ENCODE measurements at regions not wholly inside any gene's neighbourhood (a gene's known extent, or its start where the extent isn't known, plus 50 kb on each side); places are given as distances from the start of the nearest gene placed in this dataset.
"Not testable (repeated sequence)": the region's sequence is repeated elsewhere in the genome, so short reads cannot be mapped to it uniquely, and the experiment has no call there.

DNA sequence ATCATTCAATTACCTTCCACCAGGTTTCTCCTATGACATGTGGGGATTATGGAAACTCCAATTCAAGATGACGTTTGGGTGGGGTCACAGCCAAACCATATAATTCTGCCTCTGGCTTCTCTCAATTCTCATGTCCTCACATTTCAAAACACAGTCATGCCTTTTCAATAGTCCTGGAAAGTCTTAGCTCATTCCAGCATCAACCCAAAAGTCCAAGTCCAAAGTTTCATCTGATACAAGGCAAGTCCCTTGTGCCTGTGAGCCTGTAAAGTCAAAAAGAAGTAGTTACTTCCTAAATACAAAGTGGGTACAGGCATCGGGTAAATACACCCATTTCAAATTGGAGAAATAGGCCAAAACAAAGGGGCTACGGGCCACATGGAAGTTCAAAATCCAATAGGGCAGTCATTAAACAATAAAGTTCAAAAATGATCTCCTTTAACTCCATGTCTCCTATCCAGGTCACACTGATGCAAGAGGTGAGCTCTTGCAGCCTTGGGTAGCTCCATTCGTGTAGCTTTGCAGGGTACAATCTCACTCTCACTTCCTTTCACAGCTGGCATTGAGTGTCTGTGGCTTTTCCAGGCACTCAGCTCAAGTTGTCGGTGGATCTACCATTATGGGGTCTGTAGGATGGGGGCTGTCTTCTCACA is 112.9 kb downstream of the FCRL5 start:
- Histone ChIP-seq H3K4me1 (ENCODE audit: insufficient read depth, low read length) (no peaks in the 10 kb centered on the region), H3K27ac (ENCODE audit: low read depth, low read length) (no peak overlapping the region), H3K36me3 (ENCODE audit: insufficient read depth, low read length) (no peaks in the 10 kb centered on the region), H3K27me3 (ENCODE audit: insufficient read depth, low read length, poor library complexity, severe bottlenecking) (no peaks in the 10 kb centered on the region), H3K4me3 (ENCODE audit: low read length) (no peak overlapping the region), H3K9me3 (ENCODE audit: low read length) (no peaks in the 10 kb centered on the region)
- Mint-ChIP-seq H3K4me1 (no peaks in the 10 kb centered on the region), H3K36me3 (no peaks in the 10 kb centered on the region), H3K9me3 (no peaks in the 10 kb centered on the region), H3K4me3 (no peak overlapping the region), H3K27ac (no peak overlapping the region), H3K27me3 (peaks cover under 1 to 22% of the 10 kb centered on the region in 2 donors)
- ChIA-PET CTCF (no interaction called here), POLR2A (no interaction called here)
- DNase-seq, result no peak

DNA sequence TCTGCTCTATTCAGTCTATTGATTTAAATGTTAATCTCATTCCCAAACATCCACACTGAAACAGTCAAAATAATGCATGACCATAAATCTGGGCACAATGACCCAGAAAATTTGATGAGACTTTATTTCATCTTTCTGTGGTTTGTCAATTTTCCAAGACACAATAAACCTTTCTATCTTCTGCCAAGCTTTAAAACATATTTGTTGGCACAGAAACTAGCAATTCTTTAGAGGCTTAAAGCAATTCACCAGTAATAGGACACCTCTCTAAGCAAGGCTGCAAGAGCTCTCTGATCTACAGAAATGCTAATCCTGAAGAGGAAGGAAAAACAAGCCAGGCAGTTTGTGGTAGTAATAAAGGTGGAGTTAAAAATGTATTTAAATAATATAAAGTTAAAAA is 113.7 kb downstream of the FCRL5 start:
- Histone ChIP-seq H3K27ac (ENCODE audit: low read depth, low read length) (no peak overlapping the region), H3K36me3 (ENCODE audit: insufficient read depth, low read length) (no peaks in the 10 kb centered on the region), H3K9me3 (ENCODE audit: low read length) (no peaks in the 10 kb centered on the region), H3K4me3 (ENCODE audit: low read length) (no peak overlapping the region), H3K4me1 (ENCODE audit: insufficient read depth, low read length) (no peaks in the 10 kb centered on the region), H3K27me3 (ENCODE audit: insufficient read depth, low read length, poor library complexity, severe bottlenecking) (no peaks in the 10 kb centered on the region)
- Mint-ChIP-seq H3K36me3 (no peaks in the 10 kb centered on the region), H3K27me3 (peaks cover 3 to 30% of the 10 kb centered on the region in 2 donors), H3K4me3 (no peak overlapping the region), H3K4me1 (no peaks in the 10 kb centered on the region), H3K9me3 (no peaks in the 10 kb centered on the region), H3K27ac (no peak overlapping the region)
- POLR2A ChIA-PET, result no interaction called here
- DNase-seq, result no peak
- CTCF ChIA-PET, result no interaction called here

DNA sequence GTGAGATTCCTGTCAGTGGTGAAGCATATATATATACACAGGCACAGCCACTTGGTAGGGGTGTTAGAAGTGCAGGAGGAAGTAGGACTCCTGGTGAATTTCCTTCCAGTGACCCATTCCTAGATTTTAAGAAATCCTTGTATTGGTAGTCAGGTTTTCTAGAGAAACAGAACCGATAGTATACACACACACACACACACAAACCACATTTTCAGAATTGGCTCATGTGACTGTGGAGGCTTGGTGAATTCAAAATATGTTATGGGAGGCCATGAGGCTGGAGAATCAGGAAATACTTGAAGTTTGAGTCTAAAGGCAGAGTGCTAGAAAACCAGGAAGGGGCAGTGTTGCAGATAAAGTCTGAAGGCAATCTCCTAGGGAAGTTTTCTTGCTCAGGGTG is 114.2 kb downstream of the FCRL5 start:
- ChIA-PET POLR2A (no interaction called here), CTCF (no interaction called here)
- H3K4me3 Mint-ChIP-seq, result no peak overlapping the region
- H3K27me3 Mint-ChIP-seq, result peaks cover 3 to 34% of the 10 kb centered on the region in 2 donors
- H3K9me3 Mint-ChIP-seq, result no peaks in the 10 kb centered on the region
- Histone ChIP-seq H3K36me3 (ENCODE audit: insufficient read depth, low read length) (no peaks in the 10 kb centered on the region), H3K27me3 (ENCODE audit: insufficient read depth, low read length, poor library complexity, severe bottlenecking) (no peaks in the 10 kb centered on the region), H3K27ac (ENCODE audit: low read depth, low read length) (no peak overlapping the region), H3K9me3 (ENCODE audit: low read length) (no peaks in the 10 kb centered on the region), H3K4me1 (ENCODE audit: insufficient read depth, low read length) (no peaks in the 10 kb centered on the region), H3K4me3 (ENCODE audit: low read length) (no peak overlapping the region)
- H3K4me1 Mint-ChIP-seq, result no peaks in the 10 kb centered on the region
- DNase-seq, result no peak
- no peaks in the 10 kb centered on the region for H3K36me3 Mint-ChIP-seq
- H3K27ac Mint-ChIP-seq, result no peak overlapping the region

DNA sequence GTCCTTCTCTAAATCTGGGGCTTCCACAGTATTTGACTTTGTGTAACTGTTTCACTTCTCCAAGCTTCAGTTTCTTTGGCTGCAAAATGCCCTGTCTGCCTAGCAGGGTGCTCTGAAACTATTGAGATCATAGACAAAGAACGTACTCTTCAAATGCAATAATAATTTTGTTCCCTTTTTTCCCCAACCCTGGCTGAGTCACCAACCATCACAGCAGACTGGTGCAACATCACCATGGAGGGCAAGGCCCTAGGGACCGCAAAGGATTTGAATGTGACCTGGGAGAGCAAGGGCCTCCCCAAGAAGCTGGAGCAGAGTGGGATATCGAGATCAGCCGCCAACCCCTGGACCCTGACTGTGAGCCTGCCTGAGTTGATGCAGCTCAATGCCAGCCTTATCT is 115.0 kb downstream of the FCRL5 start:
- H3K4me1 Mint-ChIP-seq, result no peaks in the 10 kb centered on the region
- ChIA-PET POLR2A (no interaction called here), CTCF (no interaction called here)
- H3K27ac Mint-ChIP-seq, result no peak overlapping the region
- peaks cover 3 to 34% of the 10 kb centered on the region in 2 donors for H3K27me3 Mint-ChIP-seq
- H3K4me3 Mint-ChIP-seq, result no peak overlapping the region
- H3K9me3 Mint-ChIP-seq, result no peaks in the 10 kb centered on the region
- no peaks in the 10 kb centered on the region for H3K4me1 ChIP-seq (ENCODE audit: insufficient read depth, low read length)
- no peaks in the 10 kb centered on the region for H3K36me3 Mint-ChIP-seq
- no peak overlapping the region for H3K4me3 ChIP-seq (ENCODE audit: low read length)
- H3K9me3 ChIP-seq (ENCODE audit: low read length), result no peaks in the 10 kb centered on the region
- no peaks in the 10 kb centered on the region for H3K27me3 ChIP-seq (ENCODE audit: insufficient read depth, low read length, poor library complexity, severe bottlenecking)
- DNase-seq, result no peak
- H3K36me3 ChIP-seq (ENCODE audit: insufficient read depth, low read length), result no peaks in the 10 kb centered on the region
- no peak overlapping the region for H3K27ac ChIP-seq (ENCODE audit: low read depth, low read length)

DNA sequence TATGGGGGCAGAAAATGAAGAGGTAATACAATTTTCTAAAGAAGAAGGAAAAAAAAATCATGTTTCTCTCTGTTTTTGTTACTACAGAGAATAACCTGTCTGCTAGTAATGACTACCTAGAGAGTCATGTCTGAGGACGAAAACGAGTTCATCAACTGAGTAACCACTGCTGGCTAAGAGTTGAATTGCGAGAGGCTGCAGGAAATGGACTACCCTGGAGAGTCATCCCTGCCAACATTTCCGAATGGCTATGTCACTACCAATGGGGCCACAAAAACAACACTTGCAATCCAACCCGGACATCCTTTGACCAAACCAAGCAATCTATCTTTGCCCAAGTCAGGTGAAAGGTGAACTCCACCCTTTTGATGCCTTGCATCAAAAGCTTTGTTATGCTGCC is 120.6 kb downstream of the FCRL5 start:
- H3K9me3 Mint-ChIP-seq, result no peaks in the 10 kb centered on the region
- Histone ChIP-seq H3K9me3 (ENCODE audit: low read length) (no peaks in the 10 kb centered on the region), H3K4me3 (ENCODE audit: low read length) (no peak overlapping the region), H3K27ac (ENCODE audit: low read depth, low read length) (no peak overlapping the region), H3K36me3 (ENCODE audit: insufficient read depth, low read length) (no peaks in the 10 kb centered on the region), H3K27me3 (ENCODE audit: insufficient read depth, low read length, poor library complexity, severe bottlenecking) (no peaks in the 10 kb centered on the region), H3K4me1 (ENCODE audit: insufficient read depth, low read length) (no peaks in the 10 kb centered on the region)
- POLR2A ChIA-PET, result no interaction called here
- DNase-seq, result no peak
- H3K4me3 Mint-ChIP-seq, result no peak overlapping the region
- peaks cover 3 to 38% of the 10 kb centered on the region in 2 donors for H3K27me3 Mint-ChIP-seq
- no peaks in the 10 kb centered on the region for H3K4me1 Mint-ChIP-seq
- CTCF ChIA-PET, result no interaction called here
- no peak overlapping the region for H3K27ac Mint-ChIP-seq
- H3K36me3 Mint-ChIP-seq, result no peaks in the 10 kb centered on the region

DNA sequence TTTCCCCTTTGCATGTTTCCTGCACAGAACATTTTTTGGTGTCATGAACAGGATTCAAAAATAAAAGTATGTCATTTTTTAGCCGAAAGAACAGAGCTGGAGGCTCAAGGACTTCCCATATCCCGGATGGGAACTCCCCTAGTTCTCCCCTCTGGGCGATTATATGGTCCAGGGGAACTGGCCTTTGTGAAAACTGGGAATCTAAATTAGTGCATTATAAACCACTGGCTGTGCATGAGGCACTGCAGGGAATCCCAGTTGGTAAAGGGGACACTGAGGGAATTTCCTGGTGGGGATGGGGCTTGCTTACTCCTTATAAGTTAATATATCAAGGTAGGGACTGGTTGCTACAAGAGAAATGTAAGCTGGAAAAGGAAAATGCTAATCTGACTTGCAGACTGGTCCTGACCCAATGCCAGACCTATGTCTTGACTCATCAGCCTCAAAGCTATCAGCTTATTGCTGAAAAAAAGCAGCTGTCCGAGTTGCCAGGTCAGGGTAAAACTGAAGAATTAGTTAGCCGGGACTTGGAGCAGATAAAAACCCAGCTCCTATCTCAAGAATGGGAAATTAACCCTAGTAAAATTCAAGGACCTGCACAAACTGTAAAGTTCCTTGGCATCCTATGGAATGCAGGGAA is 122.6 kb downstream of the FCRL5 start:
- Histone ChIP-seq H3K9me3 (ENCODE audit: low read length) (no peaks in the 10 kb centered on the region), H3K4me1 (ENCODE audit: insufficient read depth, low read length) (no peaks in the 10 kb centered on the region), H3K27me3 (ENCODE audit: insufficient read depth, low read length, poor library complexity, severe bottlenecking) (no peaks in the 10 kb centered on the region), H3K27ac (ENCODE audit: low read depth, low read length) (no peak overlapping the region), H3K4me3 (ENCODE audit: low read length) (no peak overlapping the region), H3K36me3 (ENCODE audit: insufficient read depth, low read length) (no peaks in the 10 kb centered on the region)
- Mint-ChIP-seq H3K9me3 (no peaks in the 10 kb centered on the region), H3K4me3 (no peak overlapping the region), H3K27me3 (peaks cover 3 to 25% of the 10 kb centered on the region in 2 donors), H3K36me3 (no peaks in the 10 kb centered on the region), H3K27ac (no peak overlapping the region), H3K4me1 (no peaks in the 10 kb centered on the region)
- DNase-seq, result no peak
- CTCF ChIA-PET, result interaction anchor here (1.1 kb wide), 1 partner anchor 12 kb away, joined by 3 read pairs; no protein-coding TSS in a partner anchor
- POLR2A ChIA-PET, result no interaction called here

DNA sequence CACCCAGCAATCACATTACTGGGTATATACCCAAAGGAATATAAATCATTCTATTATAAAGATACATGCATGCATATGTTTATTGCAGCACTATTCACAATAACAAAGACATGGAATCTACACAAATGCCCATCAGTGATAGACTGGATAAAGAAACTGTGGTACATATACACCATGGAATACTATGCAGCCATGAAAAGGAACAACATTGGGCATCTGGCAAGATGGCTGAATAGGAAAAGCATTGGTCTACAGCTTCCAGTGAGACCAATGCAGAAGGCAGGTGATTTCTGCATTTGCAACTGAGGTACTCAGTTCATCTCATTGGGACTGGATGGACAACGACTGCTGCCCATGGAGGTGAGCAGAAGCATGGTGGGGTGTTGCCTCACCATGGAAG is 128.6 kb downstream of the FCRL5 start:
- H3K9me3 Mint-ChIP-seq; H3K4me1 Mint-ChIP-seq; H3K27ac ChIP-seq (ENCODE audit: low read depth, low read length); H3K4me1 ChIP-seq (ENCODE audit: insufficient read depth, low read length); H3K4me3 ChIP-seq (ENCODE audit: low read length); H3K36me3 ChIP-seq (ENCODE audit: insufficient read depth, low read length); H3K9me3 ChIP-seq (ENCODE audit: low read length); CTCF ChIA-PET; H3K27me3 ChIP-seq (ENCODE audit: insufficient read depth, low read length, poor library complexity, severe bottlenecking); H3K27me3 Mint-ChIP-seq; H3K4me3 Mint-ChIP-seq; H3K36me3 Mint-ChIP-seq; DNase-seq; POLR2A ChIA-PET; H3K27ac Mint-ChIP-seq: not testable (repeated sequence)

DNA sequence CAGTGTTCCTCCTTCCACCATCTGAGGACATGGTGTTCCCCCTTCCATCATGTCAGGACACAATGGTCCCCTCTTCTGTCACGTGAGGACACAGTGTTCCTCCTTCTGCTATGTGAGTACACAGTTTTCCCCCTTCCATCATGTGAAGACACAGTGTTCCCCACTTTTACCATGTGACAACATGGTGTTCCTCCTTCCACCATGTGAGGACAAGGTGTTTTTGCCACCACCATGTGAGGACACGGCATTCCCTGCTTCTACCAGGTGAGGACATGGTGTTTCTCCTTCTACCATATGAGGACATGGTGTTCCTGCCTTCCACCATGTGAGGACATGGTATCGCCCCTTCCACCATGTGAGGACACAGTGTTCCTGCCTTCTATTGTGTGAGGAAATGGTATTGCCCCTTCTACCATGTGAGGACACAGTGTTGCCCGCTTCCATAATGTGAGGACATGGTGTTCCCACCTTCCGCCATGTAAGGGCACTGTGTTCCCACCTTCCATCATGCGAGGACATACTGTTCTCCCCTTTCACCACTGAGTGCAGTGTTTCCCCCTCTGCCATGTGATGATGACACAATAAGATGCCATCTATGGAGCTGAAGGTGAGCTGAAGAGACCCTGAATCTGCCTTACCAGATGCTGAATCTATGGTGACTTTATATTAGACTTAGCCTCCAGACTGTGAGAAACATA is 132.3 kb downstream of the FCRL5 start:
- H3K27ac Mint-ChIP-seq, result no peak overlapping the region
- ChIA-PET CTCF (no interaction called here), POLR2A (no interaction called here)
- Histone ChIP-seq H3K4me1 (ENCODE audit: insufficient read depth, low read length) (no peaks in the 10 kb centered on the region), H3K27ac (ENCODE audit: low read depth, low read length) (no peak overlapping the region), H3K9me3 (ENCODE audit: low read length) (no peaks in the 10 kb centered on the region), H3K4me3 (ENCODE audit: low read length) (no peak overlapping the region), H3K27me3 (ENCODE audit: insufficient read depth, low read length, poor library complexity, severe bottlenecking) (peaks cover 4% of the 10 kb centered on the region), H3K36me3 (ENCODE audit: insufficient read depth, low read length) (no peaks in the 10 kb centered on the region)
- no peaks in the 10 kb centered on the region for H3K36me3 Mint-ChIP-seq
- DNase-seq, result no peak
- no peaks in the 10 kb centered on the region for H3K4me1 Mint-ChIP-seq
- peaks cover 11 to 17% of the 10 kb centered on the region in 2 donors for H3K27me3 Mint-ChIP-seq
- H3K9me3 Mint-ChIP-seq, result no peaks in the 10 kb centered on the region
- H3K4me3 Mint-ChIP-seq, result no peak overlapping the region

Measured in CD8-positive, alpha-beta memory T cell (primary cell).